ENCODE measurements at regions not wholly inside any gene's neighbourhood (a gene's known extent, or its start where the extent isn't known, plus 50 kb on each side); places are given as distances from the start of the nearest gene placed in this dataset.

DNA sequence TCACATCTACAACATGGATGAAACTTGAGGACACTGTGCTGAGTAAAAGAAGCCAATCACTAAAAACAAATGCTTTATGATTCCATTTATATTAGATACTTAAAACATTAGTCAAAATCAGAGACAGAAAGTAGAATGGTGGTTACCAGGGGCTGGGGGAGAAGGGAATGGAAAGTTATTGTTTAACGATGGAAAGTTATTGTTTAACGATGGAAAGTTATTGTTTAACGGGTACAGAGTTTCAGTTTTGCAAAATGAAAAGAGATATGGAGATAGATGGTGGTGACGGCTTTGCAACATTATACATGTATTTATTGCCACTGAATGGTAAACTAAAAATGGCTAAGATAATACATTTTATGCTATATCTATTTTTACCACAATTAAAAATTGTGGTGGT, 160.6 kb downstream of the TUBA3C start:
- TF ChIP-seq, protein P1, sequence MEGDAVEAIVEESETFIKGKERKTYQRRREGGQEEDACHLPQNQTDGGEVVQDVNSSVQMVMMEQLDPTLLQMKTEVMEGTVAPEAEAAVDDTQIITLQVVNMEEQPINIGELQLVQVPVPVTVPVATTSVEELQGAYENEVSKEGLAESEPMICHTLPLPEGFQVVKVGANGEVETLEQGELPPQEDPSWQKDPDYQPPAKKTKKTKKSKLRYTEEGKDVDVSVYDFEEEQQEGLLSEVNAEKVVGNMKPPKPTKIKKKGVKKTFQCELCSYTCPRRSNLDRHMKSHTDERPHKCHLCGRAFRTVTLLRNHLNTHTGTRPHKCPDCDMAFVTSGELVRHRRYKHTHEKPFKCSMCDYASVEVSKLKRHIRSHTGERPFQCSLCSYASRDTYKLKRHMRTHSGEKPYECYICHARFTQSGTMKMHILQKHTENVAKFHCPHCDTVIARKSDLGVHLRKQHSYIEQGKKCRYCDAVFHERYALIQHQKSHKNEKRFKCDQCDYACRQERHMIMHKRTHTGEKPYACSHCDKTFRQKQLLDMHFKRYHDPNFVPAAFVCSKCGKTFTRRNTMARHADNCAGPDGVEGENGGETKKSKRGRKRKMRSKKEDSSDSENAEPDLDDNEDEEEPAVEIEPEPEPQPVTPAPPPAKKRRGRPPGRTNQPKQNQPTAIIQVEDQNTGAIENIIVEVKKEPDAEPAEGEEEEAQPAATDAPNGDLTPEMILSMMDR (IDR thresholded peaks at IDR 0.05): no peak
- TF ChIP-seq TCF7L2 (IDR thresholded peaks at IDR 0.05; ENCODE audit: low read depth, low read length) (no peak), POLR2AphosphoS5 (IDR thresholded peaks at IDR 0.05; ENCODE audit: low read depth, low read length) (no peak)
- TF ChIP-seq, protein P2, sequence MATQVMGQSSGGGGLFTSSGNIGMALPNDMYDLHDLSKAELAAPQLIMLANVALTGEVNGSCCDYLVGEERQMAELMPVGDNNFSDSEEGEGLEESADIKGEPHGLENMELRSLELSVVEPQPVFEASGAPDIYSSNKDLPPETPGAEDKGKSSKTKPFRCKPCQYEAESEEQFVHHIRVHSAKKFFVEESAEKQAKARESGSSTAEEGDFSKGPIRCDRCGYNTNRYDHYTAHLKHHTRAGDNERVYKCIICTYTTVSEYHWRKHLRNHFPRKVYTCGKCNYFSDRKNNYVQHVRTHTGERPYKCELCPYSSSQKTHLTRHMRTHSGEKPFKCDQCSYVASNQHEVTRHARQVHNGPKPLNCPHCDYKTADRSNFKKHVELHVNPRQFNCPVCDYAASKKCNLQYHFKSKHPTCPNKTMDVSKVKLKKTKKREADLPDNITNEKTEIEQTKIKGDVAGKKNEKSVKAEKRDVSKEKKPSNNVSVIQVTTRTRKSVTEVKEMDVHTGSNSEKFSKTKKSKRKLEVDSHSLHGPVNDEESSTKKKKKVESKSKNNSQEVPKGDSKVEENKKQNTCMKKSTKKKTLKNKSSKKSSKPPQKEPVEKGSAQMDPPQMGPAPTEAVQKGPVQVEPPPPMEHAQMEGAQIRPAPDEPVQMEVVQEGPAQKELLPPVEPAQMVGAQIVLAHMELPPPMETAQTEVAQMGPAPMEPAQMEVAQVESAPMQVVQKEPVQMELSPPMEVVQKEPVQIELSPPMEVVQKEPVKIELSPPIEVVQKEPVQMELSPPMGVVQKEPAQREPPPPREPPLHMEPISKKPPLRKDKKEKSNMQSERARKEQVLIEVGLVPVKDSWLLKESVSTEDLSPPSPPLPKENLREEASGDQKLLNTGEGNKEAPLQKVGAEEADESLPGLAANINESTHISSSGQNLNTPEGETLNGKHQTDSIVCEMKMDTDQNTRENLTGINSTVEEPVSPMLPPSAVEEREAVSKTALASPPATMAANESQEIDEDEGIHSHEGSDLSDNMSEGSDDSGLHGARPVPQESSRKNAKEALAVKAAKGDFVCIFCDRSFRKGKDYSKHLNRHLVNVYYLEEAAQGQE (IDR thresholded peaks at IDR 0.05; ENCODE audit: insufficient read depth in 1 of 2, low read depth in 2 of 2, low read length in 1 of 2): no peak
